ENCODE measurements at regions not wholly inside any gene's neighbourhood (a gene's known extent, or its start where the extent isn't known, plus 50 kb on each side); places are given as distances from the start of the nearest gene placed in this dataset.

DNA sequence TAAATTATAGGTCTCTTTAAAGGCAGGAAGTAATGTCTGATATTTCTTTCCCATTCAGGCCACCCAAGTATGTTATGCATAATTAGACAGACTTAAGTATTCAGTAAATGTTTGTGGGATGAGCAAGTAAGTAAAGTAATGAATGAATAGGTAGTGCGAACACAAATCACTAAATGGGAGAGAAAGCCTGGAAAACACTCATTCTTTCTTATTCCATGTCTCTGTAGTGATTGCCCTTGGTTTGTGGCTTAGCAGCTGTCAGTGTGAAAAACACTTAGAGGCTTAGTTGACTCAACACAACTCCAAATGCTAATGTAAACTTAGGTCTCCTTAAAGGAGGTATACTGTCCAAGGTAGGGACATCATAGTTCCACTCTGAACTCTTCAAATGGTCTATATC, 182.5 kb downstream of the ZC3H11B start:
- H3K4me3 ChIP-seq (ENCODE audit: low read depth, low read length), result no peak overlapping the region
- TF ChIP-seq, protein P1, sequence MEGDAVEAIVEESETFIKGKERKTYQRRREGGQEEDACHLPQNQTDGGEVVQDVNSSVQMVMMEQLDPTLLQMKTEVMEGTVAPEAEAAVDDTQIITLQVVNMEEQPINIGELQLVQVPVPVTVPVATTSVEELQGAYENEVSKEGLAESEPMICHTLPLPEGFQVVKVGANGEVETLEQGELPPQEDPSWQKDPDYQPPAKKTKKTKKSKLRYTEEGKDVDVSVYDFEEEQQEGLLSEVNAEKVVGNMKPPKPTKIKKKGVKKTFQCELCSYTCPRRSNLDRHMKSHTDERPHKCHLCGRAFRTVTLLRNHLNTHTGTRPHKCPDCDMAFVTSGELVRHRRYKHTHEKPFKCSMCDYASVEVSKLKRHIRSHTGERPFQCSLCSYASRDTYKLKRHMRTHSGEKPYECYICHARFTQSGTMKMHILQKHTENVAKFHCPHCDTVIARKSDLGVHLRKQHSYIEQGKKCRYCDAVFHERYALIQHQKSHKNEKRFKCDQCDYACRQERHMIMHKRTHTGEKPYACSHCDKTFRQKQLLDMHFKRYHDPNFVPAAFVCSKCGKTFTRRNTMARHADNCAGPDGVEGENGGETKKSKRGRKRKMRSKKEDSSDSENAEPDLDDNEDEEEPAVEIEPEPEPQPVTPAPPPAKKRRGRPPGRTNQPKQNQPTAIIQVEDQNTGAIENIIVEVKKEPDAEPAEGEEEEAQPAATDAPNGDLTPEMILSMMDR (IDR thresholded peaks at IDR 0.05; ENCODE audit: low read depth, low read length), result no peak

GRCh38 chr1:219428651-219429050, 184.3 kb downstream of the ZC3H11B start:
- TF ChIP-seq, protein P1 (IDR thresholded peaks at IDR 0.05; ENCODE audit: low read depth, low read length), result no peak
- H3K4me3 ChIP-seq (ENCODE audit: low read depth, low read length), result no peak overlapping the region

- H3K4me3 ChIP-seq (ENCODE audit: low read depth, low read length), result no peak overlapping the region
- TF ChIP-seq, protein P1 (IDR thresholded peaks at IDR 0.05; ENCODE audit: low read depth, low read length), result no peak
These were observed 184.9 kb downstream of the ZC3H11B start for GRCh38 chr1:219427989-219428388.

DNA sequence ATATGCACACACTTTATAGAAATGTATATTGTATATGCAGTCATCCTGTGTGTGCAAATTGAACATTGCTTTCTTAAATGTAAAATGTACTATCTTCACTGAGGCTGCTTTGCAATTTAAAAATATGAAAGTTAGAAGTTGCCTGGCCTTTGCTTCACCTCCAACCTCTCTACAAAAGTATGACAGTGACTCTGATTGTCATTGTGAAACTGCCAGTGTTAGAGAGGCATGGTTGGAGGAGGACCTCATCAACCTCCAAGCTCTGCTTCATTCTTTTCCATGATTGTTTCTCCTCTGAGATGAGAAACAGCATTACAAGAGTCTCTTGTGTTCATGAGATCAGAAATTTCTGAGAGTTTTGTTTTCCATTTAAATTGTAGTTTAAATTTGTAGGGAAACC, 185.5 kb downstream of the ZC3H11B start:
- TF ChIP-seq, protein P1 (IDR thresholded peaks at IDR 0.05; ENCODE audit: low read depth, low read length), result no peak
- H3K4me3 ChIP-seq (ENCODE audit: low read depth, low read length), result no peak overlapping the region

- TF ChIP-seq, protein P1 (IDR thresholded peaks at IDR 0.05; ENCODE audit: low read depth, low read length), result no peak
- no peak overlapping the region for H3K4me3 ChIP-seq (ENCODE audit: low read depth, low read length)
These were observed 189.9 kb downstream of the ZC3H11B start for GRCh38 chr1:219422811-219423598.

DNA sequence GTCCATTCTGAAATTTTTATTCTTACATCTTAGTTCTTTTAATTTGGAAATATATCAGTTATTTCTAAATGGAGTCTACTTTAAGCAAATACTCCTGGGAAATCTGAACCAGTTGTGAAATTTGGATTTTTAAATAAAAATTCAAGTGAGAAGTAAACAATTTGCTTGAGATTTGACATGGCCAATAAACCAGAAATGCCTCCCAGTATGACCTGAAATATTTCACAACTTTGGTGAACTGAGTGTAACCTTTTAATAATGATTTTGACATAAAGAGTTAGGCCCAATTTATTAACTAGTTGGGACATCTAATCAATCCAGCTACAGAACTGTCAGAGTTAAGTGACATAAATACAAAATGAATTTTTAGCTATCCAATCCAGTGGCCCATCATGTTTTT, 192.0 kb downstream of the ZC3H11B start:
- TF ChIP-seq, protein P1 (IDR thresholded peaks at IDR 0.05; ENCODE audit: low read depth, low read length), result no peak
- H3K4me3 ChIP-seq (ENCODE audit: low read depth, low read length), result no peak overlapping the region

DNA sequence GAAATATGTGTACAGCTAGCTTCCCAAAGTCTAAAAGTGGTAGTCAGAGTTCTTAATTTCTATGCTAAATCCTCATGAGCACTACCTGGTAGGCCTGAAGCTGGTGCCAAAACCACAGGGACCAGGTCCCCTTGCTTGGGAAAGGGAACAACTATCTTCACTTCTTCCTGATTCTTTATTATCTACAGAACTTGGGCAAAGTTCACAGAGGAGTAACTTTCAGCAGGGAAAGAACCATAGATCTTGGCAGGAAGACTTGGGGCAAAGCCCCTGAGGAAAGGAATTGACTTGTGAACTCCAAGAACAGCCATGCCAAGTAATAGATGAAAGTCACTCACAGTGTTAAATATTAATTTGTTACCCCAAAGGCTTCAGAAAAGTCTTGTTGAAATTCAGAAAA, 193.0 kb downstream of the ZC3H11B start:
- no peak overlapping the region for H3K4me3 ChIP-seq (ENCODE audit: low read depth, low read length)
- TF ChIP-seq, protein P1 (IDR thresholded peaks at IDR 0.05; ENCODE audit: low read depth, low read length), result no peak

All from WI38 (cell line).